Calu3 (cell line): ENCODE measurements at regions not wholly inside any gene's neighbourhood (a gene's known extent, or its start where the extent isn't known, plus 50 kb on each side); places are given as distances from the start of the nearest gene placed in this dataset.

ENCODE experiments used
- BruUV-seq: library from RNA; stranded (reverse); fragments of 400-500 nt; replicated peaks from 2 replicates; lab custom pipeline; 2021; lab: Mats Ljungman, UMichigan
- CTCF ChIA-PET: fragments of 300-600 bp; sonication (Branson Sonifier 250); formaldehyde crosslinking; loops from one replicate; lab custom pipeline; 2022; ENCODE audit warnings: antibody characterized with exemption; lab: Charles Lee
- DNase-seq: peaks from one replicate; pipeline ENCODE4 v3.0.0; 2022
- H3K27ac Mint-ChIP-seq: one replicate; pipeline ENCODE4 v1.8.0; 2022; ENCODE audit warnings: mixed read lengths; ENCODE audit not compliant: unreplicated experiment
- H3K27me3 Mint-ChIP-seq: one replicate; pipeline ENCODE4 v1.8.0; 2022; ENCODE audit warnings: mixed read lengths; ENCODE audit not compliant: unreplicated experiment
- H3K36me3 Mint-ChIP-seq: one replicate; pipeline ENCODE4 v1.8.0; 2022; ENCODE audit warnings: mild to moderate bottlenecking, moderate library complexity, mixed read lengths; ENCODE audit not compliant: insufficient read depth, unreplicated experiment
- H3K4me1 Mint-ChIP-seq: one replicate; pipeline ENCODE4 v1.8.0; 2022; ENCODE audit warnings: mild to moderate bottlenecking, low read depth, mixed read lengths; ENCODE audit not compliant: unreplicated experiment
- H3K4me3 Mint-ChIP-seq: one replicate; pipeline ENCODE4 v1.8.0; 2022; ENCODE audit warnings: mild to moderate bottlenecking, low read depth, moderate library complexity, mixed read lengths; ENCODE audit not compliant: unreplicated experiment
- H3K9me3 Mint-ChIP-seq: one replicate; pipeline ENCODE4 v1.8.0; 2022; ENCODE audit warnings: low read depth, mixed read lengths; ENCODE audit not compliant: unreplicated experiment
- intact Hi-C: fragments of 100-400 bp; cut with micrococcal nuclease; formaldehyde crosslinking; loops from one replicate; pipeline ENCODE4 v1.10.0; 2022; ENCODE audit not compliant: unreplicated experiment
- TF ChIP-seq, protein P1 (sequence below): fragments of 200-600 bp; IDR thresholded peaks from one replicate; pipeline ENCODE4 v1.8.0; 2022; ENCODE audit warnings: antibody characterized with exemption; ENCODE audit not compliant: unreplicated experiment

DNA sequence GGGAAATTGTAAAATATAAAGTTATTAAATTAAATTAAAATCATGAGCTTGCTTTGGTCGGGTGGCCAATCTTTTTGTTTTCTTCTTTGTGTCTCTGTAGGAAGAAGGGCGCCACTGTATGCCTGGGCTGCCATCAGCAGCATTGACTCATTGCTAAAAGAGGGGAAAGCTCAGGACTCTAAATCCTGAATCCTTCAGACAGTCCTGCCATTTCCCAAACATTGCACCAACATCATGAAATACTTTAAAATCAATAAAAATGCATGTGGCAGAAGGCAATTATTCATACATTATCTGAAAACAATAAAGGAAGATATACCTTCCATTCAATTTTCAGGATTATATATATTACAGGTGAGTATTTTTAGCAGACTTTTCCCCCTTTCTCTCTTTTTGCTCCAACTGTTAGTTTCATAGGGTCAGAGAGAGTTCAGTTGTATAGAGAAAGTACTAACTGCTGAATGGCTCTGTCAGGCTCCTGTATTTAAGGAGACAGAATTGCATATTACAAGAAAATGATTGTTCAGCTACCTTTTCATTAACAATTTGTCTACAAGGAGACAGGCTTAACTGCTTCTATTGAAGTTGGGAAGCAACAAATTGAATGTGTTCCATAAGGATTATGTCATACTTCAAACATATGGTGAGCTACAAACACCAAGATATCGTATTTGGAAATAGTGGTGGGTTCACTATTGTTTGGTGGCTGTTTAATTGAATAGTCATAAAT, 95.7 kb downstream of the ATPSCKMT start:
- TF ChIP-seq, protein P1, sequence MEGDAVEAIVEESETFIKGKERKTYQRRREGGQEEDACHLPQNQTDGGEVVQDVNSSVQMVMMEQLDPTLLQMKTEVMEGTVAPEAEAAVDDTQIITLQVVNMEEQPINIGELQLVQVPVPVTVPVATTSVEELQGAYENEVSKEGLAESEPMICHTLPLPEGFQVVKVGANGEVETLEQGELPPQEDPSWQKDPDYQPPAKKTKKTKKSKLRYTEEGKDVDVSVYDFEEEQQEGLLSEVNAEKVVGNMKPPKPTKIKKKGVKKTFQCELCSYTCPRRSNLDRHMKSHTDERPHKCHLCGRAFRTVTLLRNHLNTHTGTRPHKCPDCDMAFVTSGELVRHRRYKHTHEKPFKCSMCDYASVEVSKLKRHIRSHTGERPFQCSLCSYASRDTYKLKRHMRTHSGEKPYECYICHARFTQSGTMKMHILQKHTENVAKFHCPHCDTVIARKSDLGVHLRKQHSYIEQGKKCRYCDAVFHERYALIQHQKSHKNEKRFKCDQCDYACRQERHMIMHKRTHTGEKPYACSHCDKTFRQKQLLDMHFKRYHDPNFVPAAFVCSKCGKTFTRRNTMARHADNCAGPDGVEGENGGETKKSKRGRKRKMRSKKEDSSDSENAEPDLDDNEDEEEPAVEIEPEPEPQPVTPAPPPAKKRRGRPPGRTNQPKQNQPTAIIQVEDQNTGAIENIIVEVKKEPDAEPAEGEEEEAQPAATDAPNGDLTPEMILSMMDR = no peak
- no peak overlapping the region for H3K27ac Mint-ChIP-seq
- no peak overlapping the region for H3K4me3 Mint-ChIP-seq
- BruUV-seq = no TSS peak
- H3K27me3 Mint-ChIP-seq = no peaks in the 10 kb centered on the region
- no peaks in the 10 kb centered on the region for H3K36me3 Mint-ChIP-seq
- no peaks in the 10 kb centered on the region for H3K9me3 Mint-ChIP-seq
- DNase-seq = no peak
- intact Hi-C loops = no loop called here
- CTCF ChIA-PET = no interaction called here
- H3K4me1 Mint-ChIP-seq = peaks cover 7% of the 10 kb centered on the region

DNA sequence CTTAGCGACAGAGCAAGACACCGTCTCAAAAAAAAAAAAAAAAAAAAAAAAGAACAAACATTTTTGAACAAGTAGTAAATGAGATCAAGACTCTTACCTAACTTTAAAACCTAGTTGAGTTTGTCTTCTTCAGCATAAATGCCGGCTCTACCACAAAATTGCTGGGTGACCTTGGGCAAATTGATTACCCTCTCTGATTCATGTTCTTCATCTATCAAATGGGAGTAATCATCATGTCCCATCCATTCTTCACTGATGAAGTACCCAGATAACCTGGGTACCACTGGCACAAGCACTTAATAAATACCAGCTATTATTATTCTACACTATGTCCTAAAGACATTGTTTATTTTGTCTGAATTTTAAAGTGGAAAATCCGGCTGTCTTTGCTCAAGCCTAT, 96.3 kb downstream of the ATPSCKMT start:
- intact Hi-C loops = no loop called here
- Mint-ChIP-seq H3K4me1 (peaks cover 7% of the 10 kb centered on the region), H3K27me3 (no peaks in the 10 kb centered on the region), H3K27ac (no peak overlapping the region), H3K36me3 (no peaks in the 10 kb centered on the region), H3K9me3 (no peaks in the 10 kb centered on the region), H3K4me3 (no peak overlapping the region)
- DNase-seq = no peak
- BruUV-seq = no TSS peak
- TF ChIP-seq, protein P1 = no peak
- CTCF ChIA-PET = interaction anchor here (1.4 kb wide), 1 partner anchor 7 kb away, joined by 6 read pairs; no protein-coding TSS in a partner anchor

DNA sequence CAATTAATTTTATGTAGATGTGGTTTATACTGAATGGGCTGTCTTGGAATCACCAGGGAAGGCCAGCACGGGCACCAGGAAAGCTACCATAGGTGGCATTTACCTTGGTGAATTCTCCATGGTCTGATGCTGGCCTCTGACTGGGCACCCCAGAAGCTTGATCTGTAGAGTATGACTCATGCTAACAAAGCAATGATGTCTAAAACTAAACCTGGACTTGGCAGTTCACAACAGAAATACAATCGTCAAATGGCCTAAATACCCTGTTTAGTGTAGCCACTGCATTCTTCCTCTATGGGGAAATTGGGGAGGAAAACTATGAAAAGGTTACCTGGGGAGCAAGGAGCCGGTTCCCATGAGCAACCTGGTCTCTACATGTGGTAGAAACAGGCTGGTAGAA, 98.0 kb downstream of the ATPSCKMT start:
- no peaks in the 10 kb centered on the region for H3K9me3 Mint-ChIP-seq

DNA sequence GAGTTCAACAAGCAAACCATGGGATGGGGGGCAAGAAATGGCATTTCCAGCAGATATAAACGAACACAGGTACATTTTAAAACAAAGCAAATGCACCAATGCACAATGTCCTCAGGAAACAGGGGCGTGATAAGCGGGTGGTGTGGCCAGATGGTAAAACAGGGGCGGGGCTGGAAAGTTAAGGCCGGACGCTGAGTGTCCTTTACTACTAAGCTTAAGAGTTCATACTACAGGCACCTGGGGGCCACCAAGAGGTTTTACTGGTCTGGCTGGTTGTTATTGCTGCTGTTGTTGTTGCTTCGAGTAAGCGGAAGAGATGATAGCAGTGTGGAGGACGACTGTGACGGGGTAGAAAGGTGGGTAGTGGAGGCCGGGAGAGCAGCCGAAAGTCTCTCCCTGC, 99.8 kb downstream of the ATPSCKMT start:
- intact Hi-C loops = loop anchor here (5.0 kb wide), 1 partner anchor 253 kb away; no protein-coding TSS in a partner anchor
- H3K27ac Mint-ChIP-seq = no peak overlapping the region
- no peak overlapping the region for H3K4me3 Mint-ChIP-seq
- no peak for DNase-seq
- CTCF ChIA-PET = no interaction called here
- no peaks in the 10 kb centered on the region for H3K9me3 Mint-ChIP-seq
- H3K4me1 Mint-ChIP-seq = no peaks in the 10 kb centered on the region
- TF ChIP-seq, protein P1 = no peak
- H3K36me3 Mint-ChIP-seq = no peaks in the 10 kb centered on the region
- no peaks in the 10 kb centered on the region for H3K27me3 Mint-ChIP-seq
- BruUV-seq = no TSS peak

More for the DNA sequence above, 98.0 kb downstream of the ATPSCKMT start:
- Mint-ChIP-seq H3K4me1 (peaks cover 5% of the 10 kb centered on the region), H3K4me3 (no peak overlapping the region), H3K36me3 (no peaks in the 10 kb centered on the region), H3K27me3 (no peaks in the 10 kb centered on the region), H3K27ac (no peak overlapping the region)
- BruUV-seq = no TSS peak
- CTCF ChIA-PET = interaction anchor here (0.6 kb wide), 1 partner anchor 9 kb away, joined by 4 read pairs; no protein-coding TSS in a partner anchor
- intact Hi-C loops = no loop called here
- DNase-seq = no peak
- TF ChIP-seq, protein P1 = no peak
